Suprapubic skin (tissue), 4 donors: ENCODE measurements at regions not wholly inside any gene's neighbourhood (a gene's known extent, or its start where the extent isn't known, plus 50 kb on each side); places are given as distances from the start of the nearest gene placed in this dataset.

ENCODE experiments used
- CTCF ChIP-seq, 2 donors: fragments of 200-600 bp in 1 of 2; fragments of 450-650 bp in 1 of 2; sonication (generic) in 1 of 2; IDR thresholded peaks; one replicate each; pipeline ENCODE4 v1.5.1; 2016 to 2019; ENCODE audit warnings: antibody characterized with exemption in 2 of 2, mild to moderate bottlenecking in 1 of 2, moderate library complexity in 1 of 2
- EP300 ChIP-seq: sonication (generic); formaldehyde crosslinking; IDR thresholded peaks from one replicate; pipeline ENCODE4 v1.6.1; 2017; ENCODE audit warnings: antibody characterized with exemption
- POLR2A ChIP-seq, 2 donors: fragments of 450-650 bp; IDR thresholded peaks; one replicate each; pipeline ENCODE4 v1.6.1; 2017; ENCODE audit warnings: antibody characterized with exemption in 2 of 2, mild to moderate bottlenecking in 2 of 2, moderate library complexity in 2 of 2
- POLR2AphosphoS5 ChIP-seq, 3 donors: sonication (generic); formaldehyde crosslinking; IDR thresholded peaks; one replicate each; pipeline ENCODE4 v1.6.1; 2017; ENCODE audit warnings: antibody characterized with exemption in 3 of 3

GRCh38 chr3:124409650-124410275, 320.5 kb upstream of the UMPS start:
- no peak for TF ChIP-seq CTCF (IDR thresholded peaks at IDR 0.05)
- no peak for TF ChIP-seq POLR2A (IDR thresholded peaks at IDR 0.05)
- no peak for TF ChIP-seq EP300
- no peak for TF ChIP-seq POLR2AphosphoS5 (IDR thresholded peaks at IDR 0.05)
